ENCODE measurements at regions not wholly inside any gene's neighbourhood (a gene's known extent, or its start where the extent isn't known, plus 50 kb on each side); places are given as distances from the start of the nearest gene placed in this dataset.

GRCh38 chr2:184339966-184340365, 258.4 kb upstream of the ZNF804A start:
- 43 to 55% methylated on average over 1 of the region's 1 CpG for WGBS, 2 donors
- no peak overlapping the region for H3K4me3 ChIP-seq
- H3K36me3 ChIP-seq = no peaks in the 10 kb centered on the region
- no peaks in the 10 kb centered on the region for H3K27me3 ChIP-seq
- no peak overlapping the region for H3K27ac ChIP-seq
- DNase-seq = no peak
- no peaks in the 10 kb centered on the region for H3K4me1 ChIP-seq
- ATAC-seq (ENCODE audit: low FRiP score in 2 of 2) = no peak
- no peaks in the 10 kb centered on the region for H3K9me3 ChIP-seq
- TF ChIP-seq POLR2AphosphoS5 (IDR thresholded peaks at IDR 0.05) (no peak), EP300 (IDR thresholded peaks at IDR 0.05) (no peak), CTCF (IDR thresholded peaks at IDR 0.05) (no peak), POLR2A (IDR thresholded peaks at IDR 0.05) (no peak)

GRCh38 chr2:184346338-184346862, 251.9 kb upstream of the ZNF804A start:
- ATAC-seq (ENCODE audit: low FRiP score in 2 of 2) (no peak), DNase-seq (no peak)
- H3K4me1 ChIP-seq = no peaks in the 10 kb centered on the region
- H3K4me3 ChIP-seq = no peak overlapping the region
- no peaks in the 10 kb centered on the region for H3K36me3 ChIP-seq
- no peaks in the 10 kb centered on the region for H3K9me3 ChIP-seq
- WGBS, 2 donors = 76 to 90% methylated on average over 2 of the region's 2 CpGs
- TF ChIP-seq CTCF (IDR thresholded peaks at IDR 0.05) (no peak), POLR2AphosphoS5 (IDR thresholded peaks at IDR 0.05) (no peak), POLR2A (IDR thresholded peaks at IDR 0.05) (no peak), EP300 (IDR thresholded peaks at IDR 0.05) (no peak)
- H3K27me3 ChIP-seq = no peaks in the 10 kb centered on the region
- H3K27ac ChIP-seq = no peak overlapping the region

GRCh38 chr2:184351126-184351525, 247.2 kb upstream of the ZNF804A start:
- H3K27ac ChIP-seq = no peak overlapping the region
- no peaks in the 10 kb centered on the region for H3K4me1 ChIP-seq
- H3K27me3 ChIP-seq = no peaks in the 10 kb centered on the region
- no peak for ATAC-seq (ENCODE audit: low FRiP score in 2 of 2)
- TF ChIP-seq POLR2AphosphoS5 (IDR thresholded peaks at IDR 0.05) (no peak), EP300 (IDR thresholded peaks at IDR 0.05) (no peak), CTCF (IDR thresholded peaks at IDR 0.05) (no peak), POLR2A (IDR thresholded peaks at IDR 0.05) (no peak)
- H3K9me3 ChIP-seq = no peaks in the 10 kb centered on the region
- H3K4me3 ChIP-seq = no peak overlapping the region
- H3K36me3 ChIP-seq = no peaks in the 10 kb centered on the region
- no peak for DNase-seq
- 56 to 87% methylated on average over 1 of the region's 1 CpG for WGBS, 2 donors

- WGBS, 2 donors = 26 to 52% methylated on average over 3 of the region's 3 CpGs
- DNase-seq = no peak
Measured at GRCh38 chr2:184357033-184357432, 241.3 kb upstream of the ZNF804A start.

More at GRCh38 chr2:184357033-184357432, 241.3 kb upstream of the ZNF804A start:
- no peaks in the 10 kb centered on the region for H3K36me3 ChIP-seq
- H3K27me3 ChIP-seq = peaks cover 0 to 3% (median 0%) of the 10 kb centered on the region in 4 donors
- TF ChIP-seq EP300 (IDR thresholded peaks at IDR 0.05) (no peak), POLR2AphosphoS5 (IDR thresholded peaks at IDR 0.05) (no peak), POLR2A (IDR thresholded peaks at IDR 0.05) (no peak), CTCF (IDR thresholded peaks at IDR 0.05) (no peak)
- H3K4me1 ChIP-seq = no peaks in the 10 kb centered on the region
- no peak for ATAC-seq (ENCODE audit: low FRiP score in 2 of 2)
- H3K27ac ChIP-seq = no peak overlapping the region
- no peaks in the 10 kb centered on the region for H3K9me3 ChIP-seq
- no peak overlapping the region for H3K4me3 ChIP-seq
